Neuronal stem cell (in vitro differentiated cells): ENCODE measurements at regions not wholly inside any gene's neighbourhood (a gene's known extent, or its start where the extent isn't known, plus 50 kb on each side); places are given as distances from the start of the nearest gene placed in this dataset.

Experiments
- DNase-seq: peaks from one replicate; pipeline ENCODE4 v3.0.0-alpha.2; 2013; ENCODE audit warnings: low spot score
- H2AFZ ChIP-seq: one replicate; pipeline ENCODE4 v1.6.1; 2013; ENCODE audit warnings: mild to moderate bottlenecking, low read length, inconsistent platforms
- H2AK5ac ChIP-seq: 2 replicates; pipeline ENCODE4 v1.6.1; 2013; ENCODE audit warnings: low read depth, mild to moderate bottlenecking, inconsistent platforms, low read length, moderate library complexity, mixed read lengths
- H2BK120ac ChIP-seq: 2 replicates; pipeline ENCODE4 v1.6.1; 2013; ENCODE audit warnings: low read depth, mild to moderate bottlenecking, inconsistent platforms, low read length, moderate library complexity, mixed read lengths
- H2BK12ac ChIP-seq: one replicate; pipeline ENCODE4 v1.6.1; 2013; ENCODE audit warnings: low read length, inconsistent platforms
- H2BK15ac ChIP-seq: 2 replicates; pipeline ENCODE4 v1.6.1; 2013; ENCODE audit warnings: mild to moderate bottlenecking, low read length, inconsistent platforms, mixed read lengths
- H2BK5ac ChIP-seq: one replicate; pipeline ENCODE4 v1.6.1; 2013; ENCODE audit warnings: inconsistent platforms, mild to moderate bottlenecking, low read length, moderate library complexity
- H3K14ac ChIP-seq: one replicate; pipeline ENCODE4 v1.6.1; 2013; ENCODE audit warnings: low read length, inconsistent platforms
- H3K18ac ChIP-seq: 2 replicates; pipeline ENCODE4 v1.6.1; 2013; ENCODE audit warnings: low read length, inconsistent platforms
- H3K23ac ChIP-seq: 2 replicates; pipeline ENCODE4 v1.6.1; 2013; ENCODE audit warnings: low read depth, mild to moderate bottlenecking, mixed read lengths, low read length, inconsistent platforms; ENCODE audit not compliant: poor library complexity
- H3K27ac ChIP-seq: replicated peaks from 3 replicates; pipeline ENCODE4 v1.5.1; 2013; ENCODE audit warnings: low read length, inconsistent platforms
- H3K27me3 ChIP-seq, 3 experiments: 2 replicates each; pipeline ENCODE4 v1.6.1; 2013; ENCODE audit warnings: low read length in 3 of 3, mild to moderate bottlenecking in 2 of 3, inconsistent platforms in 1 of 3, low read depth in 1 of 3, mixed read lengths in 1 of 3, moderate library complexity in 1 of 3; ENCODE audit not compliant: control insufficient read depth in 3 of 3, insufficient read depth in 3 of 3
- H3K36me3 ChIP-seq, 2 donors: replicated peaks in 1 of 2; 2 replicates each; pipeline ENCODE4 v1.6.1; 2013; ENCODE audit warnings: low read length in 2 of 2; ENCODE audit not compliant: control insufficient read depth in 2 of 2, insufficient read depth in 2 of 2
- H3K4ac ChIP-seq: 2 replicates; pipeline ENCODE4 v1.6.1; 2013; ENCODE audit warnings: inconsistent platforms, mild to moderate bottlenecking, low read length, moderate library complexity
- H3K4me1 ChIP-seq, 2 donors: 1 replicate in 1 of 2; 2 replicates in 1 of 2; pipeline ENCODE4 v1.6.1; 2013; ENCODE audit warnings: low read length in 2 of 2, low read depth in 1 of 2; ENCODE audit not compliant: control insufficient read depth in 2 of 2, insufficient read depth in 1 of 2
- H3K4me2 ChIP-seq: one replicate; pipeline ENCODE4 v1.6.1; 2013; ENCODE audit warnings: mild to moderate bottlenecking, low read length, inconsistent platforms; ENCODE audit not compliant: insufficient read depth, poor library complexity, severe bottlenecking
- H3K4me3 ChIP-seq, 2 donors: 2 replicates each; pipeline ENCODE4 v1.5.1; 2013; ENCODE audit warnings: low read length in 2 of 2, mild to moderate bottlenecking in 2 of 2, inconsistent platforms in 1 of 2, moderate library complexity in 1 of 2
- H3K79me1 ChIP-seq: one replicate; pipeline ENCODE4 v1.6.1; 2013; ENCODE audit warnings: low read depth, mild to moderate bottlenecking, inconsistent platforms, low read length, moderate library complexity
- H3K9ac ChIP-seq: one replicate; pipeline ENCODE4 v1.6.1; 2013; ENCODE audit warnings: mild to moderate bottlenecking, low read depth, low read length, inconsistent platforms; ENCODE audit not compliant: poor library complexity
- H3K9me3 ChIP-seq, 2 donors: replicated peaks in 1 of 2; 2 replicates each; pipeline versions ENCODE3 to v1.6.1; 2013; ENCODE audit warnings: low read length in 2 of 2, mild to moderate bottlenecking in 2 of 2, inconsistent platforms in 1 of 2, low read depth in 1 of 2, mixed read lengths in 1 of 2, moderate library complexity in 1 of 2; ENCODE audit not compliant: control insufficient read depth in 2 of 2, insufficient read depth in 1 of 2
- H4K8ac ChIP-seq: one replicate; pipeline ENCODE4 v1.6.1; 2013; ENCODE audit warnings: low read depth, mild to moderate bottlenecking, inconsistent platforms, low read length, moderate library complexity
- H4K91ac ChIP-seq: one replicate; pipeline ENCODE4 v1.6.1; 2013; ENCODE audit warnings: low read length, low read depth, mild to moderate bottlenecking, inconsistent platforms; ENCODE audit not compliant: poor library complexity
- WGBS, 2 donors: extraction: QIAGEN DNeasy Blood & Tissue Kit; methylation state at CpG; one replicate each; pipeline ENCODE4 v1.1.7; 2013; ENCODE audit warnings: missing lambda C conversion rate in 2 of 2, mixed read lengths in 1 of 2; ENCODE audit not compliant: insufficient read length in 2 of 2, insufficient replicate concordance in 1 of 2; ENCODE audit errors: extremely low coverage in 2 of 2; 5-methylcytosine and 5-hydroxymethylcytosine counted together

GRCh38 chr2:136399667-136400289 lies 281.8 kb upstream of the CXCR4 start:
- H3K4me2 ChIP-seq = no peak overlapping the region
- no peaks in the 10 kb centered on the region for H3K27me3 ChIP-seq
- H4K8ac ChIP-seq = no peak overlapping the region
- no peak overlapping the region for H3K14ac ChIP-seq
- H2BK15ac ChIP-seq = no peak overlapping the region
- H3K18ac ChIP-seq = no peak overlapping the region
- no peaks in the 10 kb centered on the region for H3K79me1 ChIP-seq
- H3K4ac ChIP-seq = no peak overlapping the region
- no peaks in the 10 kb centered on the region for H3K9me3 ChIP-seq
- WGBS, 2 donors = no CpG with 5 or more reads among the region's 6 CpGs
- no peak overlapping the region for H3K23ac ChIP-seq
- no peak overlapping the region for H2AK5ac ChIP-seq
- H3K27ac ChIP-seq = no peak overlapping the region
- H3K4me3 ChIP-seq = no peak overlapping the region
- H4K91ac ChIP-seq = no peak overlapping the region
- no peak overlapping the region for H2AFZ ChIP-seq
- H2BK120ac ChIP-seq = no peak overlapping the region
- H3K36me3 ChIP-seq = no peaks in the 10 kb centered on the region
- H3K4me1 ChIP-seq = no peaks in the 10 kb centered on the region
- H2BK12ac ChIP-seq = no peak overlapping the region
- no peak overlapping the region for H2BK5ac ChIP-seq
- DNase-seq = no peak
- H3K9ac ChIP-seq = no peak overlapping the region

DNA sequence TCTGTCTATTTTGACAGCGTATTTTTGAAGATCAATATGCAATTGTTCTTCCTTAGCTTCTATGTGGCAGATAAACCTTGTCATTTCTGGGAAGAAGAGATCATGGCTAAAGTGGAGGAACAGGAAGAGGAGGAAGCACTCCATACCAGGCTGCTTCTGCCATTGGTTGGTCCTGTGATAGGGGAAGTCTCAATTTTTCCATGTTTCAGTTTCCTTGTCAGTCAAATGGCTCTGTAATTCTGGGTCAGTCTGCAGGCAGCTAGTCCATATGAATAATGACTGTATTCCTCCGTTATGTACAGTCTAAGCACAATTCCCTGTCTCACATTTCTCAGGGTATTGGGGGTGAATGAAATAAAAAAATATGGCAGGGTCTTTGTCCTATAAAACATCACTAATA lies 277.6 kb upstream of the CXCR4 start:
- Histone ChIP-seq H3K36me3 (no peaks in the 10 kb centered on the region), H3K4me3 (no peak overlapping the region), H4K8ac (no peak overlapping the region), H3K18ac (no peak overlapping the region), H3K9ac (no peak overlapping the region), H3K4ac (no peak overlapping the region), H4K91ac (no peak overlapping the region), H2AK5ac (no peak overlapping the region), H2BK15ac (no peak overlapping the region), H2BK120ac (no peak overlapping the region), H3K27me3 (no peaks in the 10 kb centered on the region), H3K23ac (no peak overlapping the region), H2BK12ac (no peak overlapping the region), H3K4me2 (no peak overlapping the region), H2BK5ac (no peak overlapping the region), H3K79me1 (no peaks in the 10 kb centered on the region), H2AFZ (no peak overlapping the region), H3K27ac (no peak overlapping the region), H3K9me3 (no peaks in the 10 kb centered on the region), H3K14ac (no peak overlapping the region), H3K4me1 (no peaks in the 10 kb centered on the region)
- WGBS, 2 donors = no CpG with 5 or more reads among the region's 2 CpGs
- no peak for DNase-seq

DNA sequence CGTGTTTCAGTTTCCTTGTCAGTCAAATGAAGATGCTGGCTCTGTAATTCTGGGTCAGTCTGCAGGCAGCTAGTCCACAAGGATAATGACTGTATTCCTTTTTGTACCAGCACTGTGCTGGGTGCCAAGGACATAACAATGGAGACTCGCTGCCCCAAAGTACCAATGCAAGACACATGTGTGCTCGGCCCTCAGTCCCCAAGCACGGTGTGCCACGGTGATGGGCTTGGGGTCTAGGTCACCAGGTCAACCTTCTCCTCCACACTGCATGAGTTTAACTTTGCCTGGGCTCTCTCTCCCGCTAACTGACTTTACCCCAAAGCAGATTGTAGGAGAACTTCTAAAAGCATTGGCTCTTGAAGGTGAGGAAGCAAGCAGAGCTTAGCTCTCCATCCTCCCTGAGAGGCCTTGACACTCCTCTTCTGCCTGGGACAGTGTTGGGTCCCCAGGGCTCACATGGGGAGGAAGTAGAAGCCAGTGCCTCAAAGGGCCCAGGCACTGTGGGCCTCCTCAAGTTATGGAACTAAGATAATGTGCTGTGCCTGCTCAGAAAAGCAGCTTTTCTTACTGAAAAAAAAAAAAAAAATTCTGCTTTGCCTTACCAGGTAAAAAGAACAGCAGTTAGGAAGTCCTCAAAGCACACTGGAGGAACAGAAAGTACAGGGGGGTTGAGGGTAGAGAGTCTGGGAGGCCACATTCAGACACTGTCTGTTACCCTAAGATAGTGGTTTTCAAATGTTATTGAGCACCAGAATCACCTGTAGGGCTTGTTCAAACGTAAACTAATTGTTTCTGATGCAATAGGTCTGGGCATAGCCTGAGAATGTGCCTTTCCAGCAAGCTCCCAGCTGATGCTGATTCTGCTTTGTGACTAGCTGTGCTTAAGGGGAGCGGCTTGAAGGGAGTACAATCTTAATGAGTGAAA lies 276.4 kb upstream of the CXCR4 start:
- no peak overlapping the region for H2BK5ac ChIP-seq
- no peaks in the 10 kb centered on the region for H3K79me1 ChIP-seq
- H2AFZ ChIP-seq = no peak overlapping the region
- H3K36me3 ChIP-seq = no peaks in the 10 kb centered on the region
- no peak overlapping the region for H2BK12ac ChIP-seq
- no peak overlapping the region for H3K9ac ChIP-seq
- H2AK5ac ChIP-seq = no peak overlapping the region
- no peaks in the 10 kb centered on the region for H3K9me3 ChIP-seq
- no peak overlapping the region for H4K91ac ChIP-seq
- DNase-seq = no peak
- H3K14ac ChIP-seq = no peak overlapping the region
- H3K18ac ChIP-seq = no peak overlapping the region
- no peak overlapping the region for H2BK120ac ChIP-seq
- H3K27ac ChIP-seq = no peak overlapping the region
- H3K4ac ChIP-seq = no peak overlapping the region
- H3K4me2 ChIP-seq = no peak overlapping the region
- no peaks in the 10 kb centered on the region for H3K27me3 ChIP-seq
- H3K4me1 ChIP-seq = no peaks in the 10 kb centered on the region
- H3K23ac ChIP-seq = no peak overlapping the region
- no peak overlapping the region for H4K8ac ChIP-seq
- WGBS, 2 donors = no CpG with 5 or more reads among the region's 8 CpGs
- no peak overlapping the region for H3K4me3 ChIP-seq
- H2BK15ac ChIP-seq = no peak overlapping the region

- Histone ChIP-seq H2BK120ac (no peak overlapping the region), H2BK12ac (no peak overlapping the region), H4K91ac (no peak overlapping the region), H3K23ac (no peak overlapping the region), H4K8ac (no peak overlapping the region), H3K79me1 (no peaks in the 10 kb centered on the region), H3K4me3 (no peak overlapping the region), H3K27ac (no peak overlapping the region), H3K4me1 (no peaks in the 10 kb centered on the region), H3K14ac (no peak overlapping the region), H3K36me3 (no peaks in the 10 kb centered on the region), H3K9me3 (no peaks in the 10 kb centered on the region), H3K9ac (no peak overlapping the region), H2BK5ac (no peak overlapping the region), H3K4me2 (no peak overlapping the region), H3K4ac (no peak overlapping the region), H3K18ac (no peak overlapping the region), H2BK15ac (no peak overlapping the region), H2AFZ (no peak overlapping the region), H2AK5ac (no peak overlapping the region), H3K27me3 (no peaks in the 10 kb centered on the region)
- no peak for DNase-seq
- no CpG with 5 or more reads among the region's 1 CpG for WGBS, 2 donors
These were observed 275.6 kb upstream of the CXCR4 start for GRCh38 chr2:136393514-136393913.
